A673 (cell line): ENCODE measurements at regions not wholly inside any gene's neighbourhood (a gene's known extent, or its start where the extent isn't known, plus 50 kb on each side); places are given as distances from the start of the nearest gene placed in this dataset.

Experiments
- CTCF ChIP-seq: fragments of 300-800, 200-600 bp; sonication (generic); conservative IDR thresholded peaks from 2 replicates; pipeline ENCODE4 v1.5.1; 2017; ENCODE audit warnings: low read depth, mild to moderate bottlenecking, antibody characterized with exemption, low read length, moderate library complexity, mixed read lengths
- EZH2 ChIP-seq: fragments of 200-600 bp; sonication (generic); IDR thresholded peaks from 2 replicates; pipeline ENCODE4 v1.6.1; 2017; ENCODE audit warnings: borderline replicate concordance, low read depth, mild to moderate bottlenecking, mixed read lengths, antibody characterized with exemption, low read length; ENCODE audit not compliant: poor library complexity, severe bottlenecking

GRCh38 chr6:44038543-44039065 lies 88.6 kb downstream of the MRPL14 start:
- TF ChIP-seq CTCF: no peak
- TF ChIP-seq EZH2: no peak
